GM12878 (cell line): ENCODE measurements at regions not wholly inside any gene's neighbourhood (a gene's known extent, or its start where the extent isn't known, plus 50 kb on each side); places are given as distances from the start of the nearest gene placed in this dataset.

ENCODE experiments used
- CHD4 ChIP-seq: fragments of 200-600 bp; sonication (generic); IDR thresholded peaks from 2 replicates; pipeline ENCODE4 v1.6.1; 2016; ENCODE audit warnings: mild to moderate bottlenecking
- CTCF ChIP-seq, 3 experiments: IDR thresholded peaks in 2 of 3; conservative IDR thresholded peaks in 1 of 3; 2 replicates each; pipeline ENCODE4 v1.5.1; 2011; ENCODE audit warnings: low read depth in 3 of 3, low read length in 3 of 3, mild to moderate bottlenecking in 3 of 3, control low read depth in 2 of 3, moderate library complexity in 2 of 3, inconsistent platforms in 1 of 3, mixed read lengths in 1 of 3; ENCODE audit not compliant: control insufficient read depth in 2 of 3, insufficient read depth in 1 of 3; ENCODE audit errors: extremely low read depth in 1 of 3
- JUNB ChIP-seq: IDR thresholded peaks from 2 replicates; pipeline ENCODE4 v1.6.1; 2016; ENCODE audit warnings: antibody characterized with exemption, mild to moderate bottlenecking
- JUND ChIP-seq: IDR thresholded peaks from 2 replicates; pipeline ENCODE4 v1.6.1; 2012; ENCODE audit warnings: low read depth, mild to moderate bottlenecking, low read length, improper control_type of control experiment, moderate library complexity
- NRF1 ChIP-seq: conservative IDR thresholded peaks from 2 replicates; pipeline ENCODE4 v1.6.1; 2011; ENCODE audit warnings: mild to moderate bottlenecking, low read depth, low read length, improper control_type of control experiment
- POLR2A ChIP-seq: IDR thresholded peaks from 2 replicates; pipeline ENCODE4 v1.6.1; 2011; ENCODE audit warnings: low read depth, mild to moderate bottlenecking, low read length
- RAD21 ChIP-seq: IDR thresholded peaks from 2 replicates; pipeline ENCODE4 v1.6.1; 2011; ENCODE audit warnings: mild to moderate bottlenecking, low read depth, low read length, moderate library complexity; ENCODE audit not compliant: insufficient read depth
- RAD51 ChIP-seq: fragments of 450-650 bp; IDR thresholded peaks from 2 replicates; pipeline ENCODE4 v1.6.1; 2016; ENCODE audit warnings: moderate library complexity, mild to moderate bottlenecking, inconsistent platforms
- SMC3 ChIP-seq: IDR thresholded peaks from 2 replicates; pipeline ENCODE4 v1.6.1; 2011; ENCODE audit warnings: low read length, improper control_type of control experiment, borderline replicate concordance
- SRF ChIP-seq, 2 experiments: IDR thresholded peaks; 2 replicates each; pipeline ENCODE4 v1.6.1; 2011; ENCODE audit warnings: low read depth in 2 of 2, low read length in 2 of 2, mild to moderate bottlenecking in 1 of 2, moderate library complexity in 1 of 2
- SUZ12 ChIP-seq: fragments of 200-600 bp; sonication (generic); IDR thresholded peaks from one replicate; pipeline ENCODE4 v1.6.1; 2018; ENCODE audit warnings: antibody characterized with exemption, mild to moderate bottlenecking; ENCODE audit not compliant: unreplicated experiment
- TF ChIP-seq, protein P1 (sequence below): IDR thresholded peaks from 2 replicates; pipeline ENCODE4 v1.6.1; 2011; ENCODE audit warnings: mild to moderate bottlenecking, low read depth, low read length, moderate library complexity; ENCODE audit not compliant: insufficient replicate concordance

DNA sequence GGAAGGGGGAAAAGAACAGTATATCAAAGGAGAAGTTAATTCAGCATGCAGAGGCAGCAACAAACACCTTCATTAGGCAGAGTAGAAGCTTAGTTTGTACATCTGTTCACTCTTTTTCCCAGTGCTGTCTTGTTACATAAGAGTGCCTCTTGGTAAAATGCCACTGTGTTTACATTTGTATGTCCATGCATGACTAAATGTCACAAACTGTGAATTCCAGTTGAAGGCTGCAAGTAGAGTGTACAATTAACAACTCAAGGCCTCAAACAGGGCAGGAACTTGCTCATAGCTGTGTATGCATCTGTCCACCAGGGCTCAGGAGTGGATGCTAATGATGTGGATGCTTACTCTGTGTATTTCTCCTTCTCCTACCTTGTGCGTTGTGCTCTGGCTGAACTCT is 214.2 kb upstream of the TPM1 start:
- TF ChIP-seq CTCF (IDR thresholded peaks at IDR 0.05 in 2 of 3, conservative IDR thresholded peaks at IDR 0.05 in 1 of 3; ENCODE audit: control insufficient read depth in 2 of 3, extremely low read depth in 1 of 3, insufficient read depth in 1 of 3, low read depth in 3 of 3, low read length in 3 of 3) (no peak), CHD4 (no peak), RAD51 (no peak), SUZ12 (no peak), JUNB (no peak), POLR2A (no peak), SMC3 (no peak), NRF1 (no peak), SRF (IDR thresholded peaks at IDR 0.05; ENCODE audit: low read depth in 2 of 2, low read length in 2 of 2) (no peak), JUND (no peak), RAD21 (no peak)
- TF ChIP-seq, protein P1, sequence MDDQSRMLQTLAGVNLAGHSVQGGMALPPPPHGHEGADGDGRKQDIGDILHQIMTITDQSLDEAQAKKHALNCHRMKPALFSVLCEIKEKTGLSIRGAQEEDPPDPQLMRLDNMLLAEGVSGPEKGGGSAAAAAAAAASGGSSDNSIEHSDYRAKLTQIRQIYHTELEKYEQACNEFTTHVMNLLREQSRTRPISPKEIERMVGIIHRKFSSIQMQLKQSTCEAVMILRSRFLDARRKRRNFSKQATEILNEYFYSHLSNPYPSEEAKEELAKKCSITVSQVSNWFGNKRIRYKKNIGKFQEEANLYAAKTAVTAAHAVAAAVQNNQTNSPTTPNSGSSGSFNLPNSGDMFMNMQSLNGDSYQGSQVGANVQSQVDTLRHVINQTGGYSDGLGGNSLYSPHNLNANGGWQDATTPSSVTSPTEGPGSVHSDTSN = no peak
